H1 (cell line): ENCODE measurements at regions not wholly inside any gene's neighbourhood (a gene's known extent, or its start where the extent isn't known, plus 50 kb on each side); places are given as distances from the start of the nearest gene placed in this dataset.

Source experiments
- CEBPB ChIP-seq: IDR thresholded peaks from 2 replicates; pipeline ENCODE4 v1.6.1; 2012; ENCODE audit warnings: low read depth, low read length
- EGR1 ChIP-seq: IDR thresholded peaks from 2 replicates; pipeline ENCODE4 v1.6.1; 2011; ENCODE audit warnings: low read depth, low read length, borderline replicate concordance
- EP300 ChIP-seq, 2 experiments: IDR thresholded peaks; 1 replicate in 1 of 2; 2 replicates in 1 of 2; pipeline ENCODE4 v1.6.1; 2011 to 2012; ENCODE audit warnings: low read depth in 2 of 2, low read length in 2 of 2, mild to moderate bottlenecking in 2 of 2, borderline replicate concordance in 1 of 2, inconsistent platforms in 1 of 2, moderate library complexity in 1 of 2
- EZH2 ChIP-seq: fragments of 200-600 bp; sonication (generic); IDR thresholded peaks from 2 replicates; pipeline ENCODE4 v1.7.1; 2012; ENCODE audit warnings: low read depth, mild to moderate bottlenecking, moderate library complexity, low read length, inconsistent platforms; ENCODE audit not compliant: severe bottlenecking
- JUND ChIP-seq: IDR thresholded peaks from 2 replicates; pipeline ENCODE4 v1.6.1; 2011; ENCODE audit warnings: mild to moderate bottlenecking, improper control_type of control experiment, low read length
- RAD21 ChIP-seq, 2 experiments: IDR thresholded peaks in 1 of 2; conservative IDR thresholded peaks in 1 of 2; 2 replicates each; pipeline ENCODE4 v1.6.1; 2011; ENCODE audit warnings: low read depth in 2 of 2, low read length in 2 of 2, improper control_type of control experiment in 1 of 2, inconsistent platforms in 1 of 2, mild to moderate bottlenecking in 1 of 2, moderate library complexity in 1 of 2
- RFX5 ChIP-seq: IDR thresholded peaks from 2 replicates; pipeline ENCODE4 v1.6.1; 2011; ENCODE audit warnings: low read depth, low read length, improper control_type of control experiment, borderline replicate concordance
- SP1 ChIP-seq: IDR thresholded peaks from 2 replicates; pipeline ENCODE4 v1.6.1; 2011; ENCODE audit warnings: low read depth, low read length
- TAF1 ChIP-seq: IDR thresholded peaks from 2 replicates; pipeline ENCODE4 v1.6.1; 2011; ENCODE audit warnings: mild to moderate bottlenecking, low read depth, low read length
- YY1 ChIP-seq: IDR thresholded peaks from 2 replicates; pipeline ENCODE4 v1.6.1; 2011; ENCODE audit warnings: low read depth, mild to moderate bottlenecking, low read length
- ZNF274 ChIP-seq: IDR thresholded peaks from 2 replicates; pipeline ENCODE4 v1.7.0; 2012; ENCODE audit warnings: low read length, borderline replicate concordance; ENCODE audit errors: extremely low read depth
- TF ChIP-seq, protein P1 (sequence below): IDR thresholded peaks from 2 replicates; pipeline ENCODE4 v1.6.1; 2011; ENCODE audit warnings: low read length, improper control_type of control experiment
- TF ChIP-seq, protein P2 (sequence below), 3 experiments: IDR thresholded peaks; 1 replicate in 2 of 3; 2 replicates in 1 of 3; pipeline versions ENCODE4 v1.5.1 to v1.6.1; 2011; ENCODE audit warnings: low read length in 3 of 3, mild to moderate bottlenecking in 3 of 3, inconsistent platforms in 2 of 3, low read depth in 1 of 3, moderate library complexity in 1 of 3; ENCODE audit not compliant: insufficient read depth in 1 of 3; ENCODE audit errors: control extremely low read depth in 1 of 3
- TF ChIP-seq, protein P3 (sequence below): IDR thresholded peaks from 2 replicates; pipeline ENCODE4 v1.6.1; 2012; ENCODE audit warnings: inconsistent platforms

DNA sequence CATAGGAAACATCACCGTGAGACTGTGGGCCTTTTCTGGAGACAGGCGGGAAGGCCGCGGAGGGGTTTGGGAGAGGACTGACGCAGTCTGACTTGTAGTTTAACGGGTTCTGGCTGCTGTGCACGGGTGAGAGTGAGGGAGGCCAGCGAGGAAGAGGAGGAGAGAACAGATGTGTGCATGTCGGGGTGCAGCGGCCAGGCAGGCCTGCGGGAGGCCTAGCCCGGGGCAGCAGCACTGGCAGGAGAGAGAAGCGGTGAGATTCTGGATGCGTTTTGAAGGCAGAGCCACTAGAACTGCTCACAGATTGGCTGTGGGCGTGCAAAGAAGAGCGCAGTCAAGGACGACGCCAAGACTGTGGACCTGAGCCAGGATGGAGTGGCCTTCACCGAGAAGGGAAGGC is 53.9 kb downstream of the PTGR3 start:
- TF ChIP-seq TAF1: no peak
- TF ChIP-seq EP300 (IDR thresholded peaks at IDR 0.05; ENCODE audit: borderline replicate concordance in 1 of 2, low read depth in 2 of 2, low read length in 2 of 2): no peak
- TF ChIP-seq, protein P1, sequence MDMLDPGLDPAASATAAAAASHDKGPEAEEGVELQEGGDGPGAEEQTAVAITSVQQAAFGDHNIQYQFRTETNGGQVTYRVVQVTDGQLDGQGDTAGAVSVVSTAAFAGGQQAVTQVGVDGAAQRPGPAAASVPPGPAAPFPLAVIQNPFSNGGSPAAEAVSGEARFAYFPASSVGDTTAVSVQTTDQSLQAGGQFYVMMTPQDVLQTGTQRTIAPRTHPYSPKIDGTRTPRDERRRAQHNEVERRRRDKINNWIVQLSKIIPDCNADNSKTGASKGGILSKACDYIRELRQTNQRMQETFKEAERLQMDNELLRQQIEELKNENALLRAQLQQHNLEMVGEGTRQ: no peak
- TF ChIP-seq, protein P2, sequence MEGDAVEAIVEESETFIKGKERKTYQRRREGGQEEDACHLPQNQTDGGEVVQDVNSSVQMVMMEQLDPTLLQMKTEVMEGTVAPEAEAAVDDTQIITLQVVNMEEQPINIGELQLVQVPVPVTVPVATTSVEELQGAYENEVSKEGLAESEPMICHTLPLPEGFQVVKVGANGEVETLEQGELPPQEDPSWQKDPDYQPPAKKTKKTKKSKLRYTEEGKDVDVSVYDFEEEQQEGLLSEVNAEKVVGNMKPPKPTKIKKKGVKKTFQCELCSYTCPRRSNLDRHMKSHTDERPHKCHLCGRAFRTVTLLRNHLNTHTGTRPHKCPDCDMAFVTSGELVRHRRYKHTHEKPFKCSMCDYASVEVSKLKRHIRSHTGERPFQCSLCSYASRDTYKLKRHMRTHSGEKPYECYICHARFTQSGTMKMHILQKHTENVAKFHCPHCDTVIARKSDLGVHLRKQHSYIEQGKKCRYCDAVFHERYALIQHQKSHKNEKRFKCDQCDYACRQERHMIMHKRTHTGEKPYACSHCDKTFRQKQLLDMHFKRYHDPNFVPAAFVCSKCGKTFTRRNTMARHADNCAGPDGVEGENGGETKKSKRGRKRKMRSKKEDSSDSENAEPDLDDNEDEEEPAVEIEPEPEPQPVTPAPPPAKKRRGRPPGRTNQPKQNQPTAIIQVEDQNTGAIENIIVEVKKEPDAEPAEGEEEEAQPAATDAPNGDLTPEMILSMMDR (IDR thresholded peaks at IDR 0.05; ENCODE audit: control extremely low read depth in 1 of 3, insufficient read depth in 1 of 3, low read depth in 1 of 3, low read length in 3 of 3): no peak
- no peak for TF ChIP-seq JUND
- TF ChIP-seq RFX5: no peak
- no peak for TF ChIP-seq RAD21 (IDR thresholded peaks at IDR 0.05 in 1 of 2, conservative IDR thresholded peaks at IDR 0.05 in 1 of 2; ENCODE audit: low read depth in 2 of 2, low read length in 2 of 2)
- TF ChIP-seq ZNF274: no peak
- no peak for TF ChIP-seq SP1
- TF ChIP-seq, protein P3, sequence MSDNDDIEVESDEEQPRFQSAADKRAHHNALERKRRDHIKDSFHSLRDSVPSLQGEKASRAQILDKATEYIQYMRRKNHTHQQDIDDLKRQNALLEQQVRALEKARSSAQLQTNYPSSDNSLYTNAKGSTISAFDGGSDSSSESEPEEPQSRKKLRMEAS: no peak
- TF ChIP-seq CEBPB: no peak
- TF ChIP-seq EZH2: no peak
- TF ChIP-seq EGR1: no peak
- no peak for TF ChIP-seq YY1
